ENCODE measurements at regions not wholly inside any gene's neighbourhood (a gene's known extent, or its start where the extent isn't known, plus 50 kb on each side); places are given as distances from the start of the nearest gene placed in this dataset.

GRCh38 chr11:104572279-104572678 is 326.0 kb downstream of the CASP12 start:
- TF ChIP-seq, protein P1, sequence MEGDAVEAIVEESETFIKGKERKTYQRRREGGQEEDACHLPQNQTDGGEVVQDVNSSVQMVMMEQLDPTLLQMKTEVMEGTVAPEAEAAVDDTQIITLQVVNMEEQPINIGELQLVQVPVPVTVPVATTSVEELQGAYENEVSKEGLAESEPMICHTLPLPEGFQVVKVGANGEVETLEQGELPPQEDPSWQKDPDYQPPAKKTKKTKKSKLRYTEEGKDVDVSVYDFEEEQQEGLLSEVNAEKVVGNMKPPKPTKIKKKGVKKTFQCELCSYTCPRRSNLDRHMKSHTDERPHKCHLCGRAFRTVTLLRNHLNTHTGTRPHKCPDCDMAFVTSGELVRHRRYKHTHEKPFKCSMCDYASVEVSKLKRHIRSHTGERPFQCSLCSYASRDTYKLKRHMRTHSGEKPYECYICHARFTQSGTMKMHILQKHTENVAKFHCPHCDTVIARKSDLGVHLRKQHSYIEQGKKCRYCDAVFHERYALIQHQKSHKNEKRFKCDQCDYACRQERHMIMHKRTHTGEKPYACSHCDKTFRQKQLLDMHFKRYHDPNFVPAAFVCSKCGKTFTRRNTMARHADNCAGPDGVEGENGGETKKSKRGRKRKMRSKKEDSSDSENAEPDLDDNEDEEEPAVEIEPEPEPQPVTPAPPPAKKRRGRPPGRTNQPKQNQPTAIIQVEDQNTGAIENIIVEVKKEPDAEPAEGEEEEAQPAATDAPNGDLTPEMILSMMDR (IDR thresholded peaks at IDR 0.05; ENCODE audit: low read depth, low read length, missing control alignments) = no peak
- in situ Hi-C loops (cut with HindIII; ENCODE audit: low pct_ligation_motif_present, low sequenced_read_pairs) = no loop called here

DNA sequence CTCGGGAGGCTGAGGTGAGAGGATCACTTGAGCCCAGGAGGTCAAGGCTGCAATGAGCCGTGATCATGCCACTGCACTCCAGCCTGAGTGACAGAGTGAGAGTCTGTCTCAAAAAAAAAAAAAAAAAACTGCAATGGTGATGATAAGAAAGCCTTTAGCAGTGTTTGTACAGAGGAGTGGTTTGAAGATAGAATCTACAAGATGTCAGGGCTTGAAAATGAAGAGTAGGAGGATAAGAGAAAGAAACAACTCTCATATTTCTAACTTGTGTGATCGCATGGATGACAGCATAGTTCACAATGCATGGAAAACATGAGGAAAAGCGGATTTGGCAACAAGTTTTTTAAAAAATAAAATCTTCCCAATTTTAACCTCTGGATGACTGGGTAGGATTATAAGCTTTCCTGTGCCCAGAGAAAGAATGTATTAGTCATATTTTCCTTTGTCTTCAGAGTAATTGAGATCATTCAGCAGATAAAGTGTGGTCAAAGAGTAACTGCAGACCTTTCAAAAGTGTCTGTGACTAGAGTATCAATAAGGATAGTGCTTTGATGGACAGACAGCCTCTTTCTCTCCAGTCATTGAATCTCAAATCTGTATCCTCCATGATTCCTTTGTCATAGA is 328.1 kb downstream of the CASP12 start:
- peak; percentile 7 for DNase-seq
- Histone ChIP-seq H3K27me3 (replicated peaks) (no peaks in the 10 kb centered on the region), H3K36me3 (replicated peaks) (no peaks in the 10 kb centered on the region), H3K4me3 (ENCODE audit: low read depth, low read length) (no peak overlapping the region), H3K27ac (no peak overlapping the region)
- in situ Hi-C loops (cut with HindIII; ENCODE audit: low pct_ligation_motif_present, low sequenced_read_pairs) = no loop called here
- TF ChIP-seq, protein P1 (IDR thresholded peaks at IDR 0.05; ENCODE audit: low read depth, low read length, missing control alignments) = no peak

More at GRCh38 chr11:104572279-104572678, 326.0 kb downstream of the CASP12 start:
- no peak overlapping the region for H3K4me3 ChIP-seq (ENCODE audit: low read depth, low read length)
- H3K36me3 ChIP-seq (replicated peaks) = no peaks in the 10 kb centered on the region
- H3K27ac ChIP-seq = peak overlapping the region; percentile 28
- no peaks in the 10 kb centered on the region for H3K27me3 ChIP-seq (replicated peaks)
- DNase-seq = peak; percentile 48

DNA sequence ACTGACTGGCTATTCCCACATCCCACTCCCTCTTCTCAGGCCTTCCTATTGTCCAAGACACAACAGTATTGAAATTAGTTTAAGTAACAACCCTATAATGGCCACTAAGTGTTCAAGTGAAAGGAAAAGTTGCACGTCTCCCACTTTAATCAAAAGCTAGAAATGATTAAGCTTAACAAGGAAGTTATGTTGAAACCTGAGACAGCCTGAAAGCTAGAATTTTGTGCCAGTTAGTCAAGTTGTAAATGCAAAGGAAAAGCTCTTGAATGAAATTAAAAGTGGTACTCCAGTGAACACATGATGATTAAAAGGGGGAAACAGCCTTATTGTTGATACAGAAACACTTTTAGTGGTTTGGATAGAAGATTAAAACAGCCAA is 332.7 kb downstream of the CASP12 start:
- TF ChIP-seq, protein P1 (IDR thresholded peaks at IDR 0.05; ENCODE audit: low read depth, low read length, missing control alignments) = no peak
- in situ Hi-C loops (cut with HindIII; ENCODE audit: low pct_ligation_motif_present, low sequenced_read_pairs) = no loop called here
- H3K27me3 ChIP-seq (replicated peaks) = no peaks in the 10 kb centered on the region
- no peak for DNase-seq
- no peak overlapping the region for H3K27ac ChIP-seq
- H3K4me3 ChIP-seq (ENCODE audit: low read depth, low read length) = no peak overlapping the region
- no peaks in the 10 kb centered on the region for H3K36me3 ChIP-seq (replicated peaks)

DNA sequence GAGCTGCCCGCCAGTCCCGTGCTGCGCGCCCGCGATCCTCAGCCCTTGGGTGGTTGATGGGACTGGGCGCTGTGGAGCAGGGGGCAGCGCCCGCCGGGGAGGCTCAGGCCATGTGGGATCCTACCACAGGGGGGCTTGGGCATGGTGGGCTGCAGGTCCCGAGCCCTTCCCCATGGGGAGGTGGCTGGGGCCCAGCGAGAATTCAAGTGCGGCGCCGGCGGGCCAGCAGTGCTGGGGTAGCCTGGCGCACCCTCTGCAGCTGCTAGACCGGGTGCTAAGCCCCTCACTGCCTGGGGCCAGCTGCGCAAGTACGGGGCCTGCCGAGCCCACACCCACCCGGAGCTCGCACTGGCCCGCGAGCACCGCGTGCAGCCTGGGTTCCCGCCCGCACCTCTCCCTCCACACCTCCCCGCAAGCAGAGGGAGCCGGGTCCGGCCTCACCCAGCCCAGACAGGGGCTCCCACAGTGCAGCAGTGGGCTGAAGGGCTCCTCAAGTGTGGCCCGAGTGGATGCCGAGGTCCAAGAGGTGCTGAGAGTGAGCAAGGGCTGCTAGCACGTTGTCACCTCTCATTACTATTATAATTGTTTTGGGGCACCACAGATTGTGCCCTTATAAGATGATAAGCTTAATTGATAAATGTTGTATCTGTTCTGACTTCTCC is 333.2 kb downstream of the CASP12 start:
- TF ChIP-seq, protein P1 (IDR thresholded peaks at IDR 0.05; ENCODE audit: low read depth, low read length, missing control alignments) = no peak
- H3K27me3 ChIP-seq (replicated peaks) = no peaks in the 10 kb centered on the region
- in situ Hi-C loops (cut with HindIII; ENCODE audit: low pct_ligation_motif_present, low sequenced_read_pairs) = no loop called here
- no peak overlapping the region for H3K4me3 ChIP-seq (ENCODE audit: low read depth, low read length)
- H3K36me3 ChIP-seq (replicated peaks) = no peaks in the 10 kb centered on the region
- DNase-seq = no peak
- H3K27ac ChIP-seq = no peak overlapping the region

DNA sequence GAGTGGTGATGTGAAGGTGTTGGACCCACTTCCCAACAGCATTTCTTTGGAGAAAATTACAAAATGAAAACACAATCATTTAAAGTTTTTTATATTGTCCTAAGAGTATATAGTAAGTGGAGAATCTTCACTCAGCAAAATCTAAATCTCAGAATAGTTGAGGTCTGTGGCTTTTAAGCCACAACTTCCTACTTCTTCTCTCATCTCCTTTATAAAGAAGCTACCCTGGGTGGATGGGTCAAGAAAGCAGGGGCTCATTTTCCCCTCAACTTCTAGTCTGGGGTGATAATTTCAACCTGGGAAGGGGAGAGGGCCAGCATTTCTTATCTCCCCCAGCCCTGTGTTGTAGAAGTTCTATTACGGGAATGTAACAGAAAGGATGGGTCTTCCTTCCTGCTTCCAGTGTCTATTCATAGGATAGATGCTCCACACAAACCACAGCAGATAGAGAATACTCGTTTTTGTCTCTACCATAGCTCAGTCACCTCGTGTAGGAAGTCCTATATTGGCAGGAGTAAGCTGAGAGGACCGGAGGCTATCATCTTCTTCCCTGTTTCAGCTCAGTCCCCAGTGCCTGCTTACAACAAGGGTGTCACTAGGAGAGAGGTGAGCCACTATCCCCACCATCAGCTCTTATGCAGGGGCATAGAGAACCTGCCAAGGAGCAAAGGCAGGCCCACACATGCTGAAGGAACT is 341.5 kb downstream of the CASP12 start:
- no peaks in the 10 kb centered on the region for H3K27me3 ChIP-seq (replicated peaks)
- no peak overlapping the region for H3K27ac ChIP-seq
- no peaks in the 10 kb centered on the region for H3K36me3 ChIP-seq (replicated peaks)
- in situ Hi-C loops (cut with HindIII; ENCODE audit: low pct_ligation_motif_present, low sequenced_read_pairs) = no loop called here
- TF ChIP-seq, protein P1 (IDR thresholded peaks at IDR 0.05; ENCODE audit: low read depth, low read length, missing control alignments) = no peak
- no peak for DNase-seq
- no peak overlapping the region for H3K4me3 ChIP-seq (ENCODE audit: low read depth, low read length)
